T-helper 17 cell (primary cell): ENCODE measurements at regions not wholly inside any gene's neighbourhood (a gene's known extent, or its start where the extent isn't known, plus 50 kb on each side); places are given as distances from the start of the nearest gene placed in this dataset.
"Not testable (repeated sequence)": the region's sequence is repeated elsewhere in the genome, so short reads cannot be mapped to it uniquely, and the experiment has no call there.

Experiments
- ATAC-seq: fragments of 150-1000 bp; cut with Tn5 transposase; 2 replicates; pipeline ENCODE4 v1.10.0; 2021; ENCODE audit warnings: mild to moderate bottlenecking, moderate library complexity
- DNase-seq, 3 donors: peaks; one replicate each; pipeline versions ENCODE4 v3.0.0 to v3.0.0-alpha.2; 2020 to 2021
- H3K9me3 ChIP-seq: one replicate; pipeline ENCODE4 v1.7.0; 2013; ENCODE audit warnings: low read length, mild to moderate bottlenecking; ENCODE audit not compliant: control insufficient read depth, poor library complexity, severe bottlenecking
- H3K27ac Mint-ChIP-seq: one replicate; pipeline ENCODE4 v1.8.0; 2022; ENCODE audit warnings: mild to moderate bottlenecking, moderate library complexity, mixed read lengths
- H3K27me3 Mint-ChIP-seq: one replicate; pipeline ENCODE4 v1.8.0; 2022; ENCODE audit warnings: mixed read lengths
- H3K36me3 Mint-ChIP-seq: one replicate; pipeline ENCODE4 v1.8.0; 2022; ENCODE audit warnings: low read depth, mixed read lengths
- H3K4me1 Mint-ChIP-seq: one replicate; pipeline ENCODE4 v1.8.0; 2022; ENCODE audit warnings: mild to moderate bottlenecking, mixed read lengths
- H3K4me3 Mint-ChIP-seq: one replicate; pipeline ENCODE4 v1.8.0; 2022; ENCODE audit warnings: mild to moderate bottlenecking, moderate library complexity, mixed read lengths

GRCh38 chr13:48817166-48817802, 158.4 kb upstream of the FNDC3A start:
- H3K27ac Mint-ChIP-seq, result peak overlapping the region; percentile 89

DNA sequence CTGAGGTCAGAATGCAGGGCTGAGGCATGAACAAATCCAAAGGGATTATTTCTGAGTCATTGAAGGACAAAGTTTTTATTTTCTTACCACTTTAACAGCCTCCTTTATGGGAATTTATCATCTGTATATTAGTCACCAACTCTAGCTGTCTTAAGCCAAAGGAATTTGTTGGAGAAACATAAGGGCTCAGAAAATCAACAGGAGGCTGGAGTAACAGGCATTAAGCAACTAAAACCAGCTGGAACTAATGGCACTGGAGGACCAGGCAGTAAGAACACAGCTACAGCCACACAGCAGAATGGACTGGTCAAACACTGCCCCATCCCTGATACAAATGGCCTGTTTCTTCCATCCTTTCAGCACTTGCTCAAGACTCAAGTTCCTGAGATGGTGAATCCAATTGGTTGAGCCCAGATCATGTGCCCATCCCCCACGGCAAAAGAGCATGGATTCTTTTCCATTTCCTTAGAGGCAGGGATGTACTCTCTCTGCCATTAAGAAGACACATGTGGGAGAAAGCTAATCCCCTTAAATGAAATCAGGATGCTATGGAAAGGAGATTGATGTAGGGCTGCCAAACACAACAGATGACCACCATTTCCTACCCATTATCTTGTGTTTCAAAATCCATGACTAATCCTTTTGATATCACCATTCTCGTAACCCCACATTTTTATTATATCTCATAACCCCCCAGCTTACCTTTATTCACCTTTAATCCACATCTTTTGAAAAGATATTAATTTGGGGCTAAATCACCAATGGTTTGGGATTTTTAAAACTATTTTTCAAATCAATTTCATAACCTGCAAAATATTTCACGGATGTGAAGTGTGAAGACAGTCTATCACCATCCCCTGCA, 157.0 kb upstream of the FNDC3A start:
- H3K9me3 ChIP-seq, result no peaks in the 10 kb centered on the region
- H3K4me3 Mint-ChIP-seq, result no peak overlapping the region
- H3K27me3 Mint-ChIP-seq, result peaks cover under 1% of the 10 kb centered on the region
- peaks cover 16% of the 10 kb centered on the region for H3K4me1 Mint-ChIP-seq
- DNase-seq, result no peak
- ATAC-seq, result no peak
- no peaks in the 10 kb centered on the region for H3K36me3 Mint-ChIP-seq
- no peak overlapping the region for H3K27ac Mint-ChIP-seq

More at GRCh38 chr13:48817166-48817802, 158.4 kb upstream of the FNDC3A start:
- Mint-ChIP-seq H3K4me3 (peak overlapping the region; percentile 90), H3K27me3 (peaks cover 6% of the 10 kb centered on the region), H3K4me1 (peaks cover 18% of the 10 kb centered on the region), H3K36me3 (no peaks in the 10 kb centered on the region)
- DNase-seq (no peak), ATAC-seq (peak; percentile 64)
- H3K9me3 ChIP-seq, result no peaks in the 10 kb centered on the region

DNA sequence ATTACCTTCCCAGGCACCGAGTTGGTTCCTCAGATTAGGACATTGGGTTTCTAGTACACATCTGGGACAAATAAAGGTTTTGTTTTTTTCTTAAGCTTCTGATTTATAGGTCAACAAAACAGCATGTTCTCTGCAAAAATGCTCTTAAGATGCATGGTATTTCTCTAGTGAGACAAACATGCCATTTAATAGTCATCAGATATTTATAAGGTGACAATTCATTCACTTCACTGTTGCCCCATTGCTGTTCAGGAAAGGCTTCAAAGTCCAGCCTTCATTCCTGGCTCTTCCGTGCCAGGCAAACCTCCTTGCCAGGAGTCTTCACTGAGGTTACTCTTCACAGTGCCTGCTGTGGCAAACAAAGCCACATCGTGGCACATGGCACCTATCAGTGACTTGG, 156.3 kb upstream of the FNDC3A start:
- DNase-seq (no peak), ATAC-seq (no peak)
- Mint-ChIP-seq H3K27me3 (no peaks in the 10 kb centered on the region), H3K36me3 (no peaks in the 10 kb centered on the region), H3K27ac (no peak overlapping the region), H3K4me3 (no peak overlapping the region), H3K4me1 (peaks cover 16% of the 10 kb centered on the region)
- H3K9me3 ChIP-seq, result no peaks in the 10 kb centered on the region

DNA sequence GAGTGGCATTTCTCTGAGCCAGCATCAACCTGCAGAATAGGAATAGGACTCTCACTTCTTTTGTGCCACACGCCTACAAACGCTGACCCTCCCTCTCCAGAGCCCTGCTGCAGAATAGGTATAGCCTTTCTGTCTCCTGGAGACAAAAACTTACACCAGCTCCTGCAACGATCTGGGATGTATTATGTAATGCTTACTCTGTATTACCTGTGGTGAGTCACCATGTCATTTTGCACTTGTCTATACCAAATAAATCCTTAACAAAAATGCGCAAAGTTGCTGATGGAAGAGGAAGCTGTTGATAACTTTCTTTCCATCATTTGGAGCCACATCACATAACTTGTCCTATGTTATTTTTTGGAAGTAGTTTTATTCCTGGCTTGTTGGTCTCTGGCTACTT, 155.8 kb upstream of the FNDC3A start:
- DNase-seq (no peak), ATAC-seq (no peak)
- no peaks in the 10 kb centered on the region for H3K36me3 Mint-ChIP-seq
- H3K4me3 Mint-ChIP-seq, result no peak overlapping the region
- no peak overlapping the region for H3K27ac Mint-ChIP-seq
- H3K9me3 ChIP-seq, result no peaks in the 10 kb centered on the region
- H3K4me1 Mint-ChIP-seq, result peaks cover 16% of the 10 kb centered on the region
- H3K27me3 Mint-ChIP-seq, result no peaks in the 10 kb centered on the region

GRCh38 chr13:48823526-48823925, 152.2 kb upstream of the FNDC3A start:
- not testable (repeated sequence) for H3K27ac Mint-ChIP-seq, H3K27me3 Mint-ChIP-seq, H3K9me3 ChIP-seq, H3K36me3 Mint-ChIP-seq, ATAC-seq, H3K4me1 Mint-ChIP-seq, H3K4me3 Mint-ChIP-seq, DNase-seq

DNA sequence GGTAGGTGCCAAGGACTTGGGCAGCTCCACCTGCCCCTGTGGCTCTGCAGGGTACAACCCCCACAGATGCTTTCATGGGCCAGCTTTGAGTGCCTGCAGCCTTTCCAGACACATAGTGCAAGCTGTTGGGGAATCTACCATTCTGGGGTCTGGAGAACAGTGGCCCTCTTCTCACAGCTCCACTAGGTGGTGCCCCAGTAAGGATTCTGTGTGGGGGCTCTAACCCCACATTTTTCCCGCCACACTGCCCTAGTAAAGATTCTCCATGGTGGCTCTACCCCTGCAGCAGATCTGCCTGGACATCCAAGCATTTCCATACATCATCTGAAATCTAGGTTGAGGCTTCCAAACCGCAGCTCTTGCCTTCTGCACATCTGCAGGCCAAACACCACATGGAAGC, 149.7 kb upstream of the FNDC3A start:
- DNase-seq (no peak), ATAC-seq (no peak)
- no peaks in the 10 kb centered on the region for H3K9me3 ChIP-seq
- H3K27ac Mint-ChIP-seq, result no peak overlapping the region
- no peak overlapping the region for H3K4me3 Mint-ChIP-seq
- no peaks in the 10 kb centered on the region for H3K27me3 Mint-ChIP-seq
- H3K36me3 Mint-ChIP-seq, result no peaks in the 10 kb centered on the region
- peaks cover 22% of the 10 kb centered on the region for H3K4me1 Mint-ChIP-seq

DNA sequence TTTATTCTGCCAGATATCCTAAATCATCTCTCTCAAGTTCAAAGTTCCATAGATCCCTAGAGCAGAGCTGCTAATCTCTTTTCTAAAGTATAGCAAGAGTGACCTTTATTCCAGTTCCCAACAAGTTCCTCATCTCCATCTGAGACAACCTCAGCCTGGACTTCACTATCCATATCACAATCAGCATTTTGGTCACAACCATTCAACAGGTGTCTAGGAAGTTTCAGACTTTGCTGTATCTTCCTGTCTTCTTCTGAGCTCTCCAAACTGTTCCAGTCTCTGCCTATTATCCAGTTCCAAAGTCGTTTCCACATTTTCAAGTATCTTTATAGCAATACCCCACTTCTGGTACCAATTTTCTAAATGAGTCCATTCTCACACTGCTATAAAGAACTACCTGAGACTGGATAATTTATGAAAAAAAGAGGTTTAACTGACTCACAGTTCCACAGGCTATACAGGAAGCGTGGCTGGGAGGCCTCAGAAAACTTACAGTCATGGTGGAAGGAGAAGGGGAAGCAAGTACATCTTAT, 148.7 kb upstream of the FNDC3A start:
- not testable (repeated sequence) for H3K36me3 Mint-ChIP-seq, DNase-seq, ATAC-seq, H3K27me3 Mint-ChIP-seq, H3K4me3 Mint-ChIP-seq, H3K27ac Mint-ChIP-seq, H3K9me3 ChIP-seq
- peaks cover 25% of the 10 kb centered on the region for H3K4me1 Mint-ChIP-seq

GRCh38 chr13:48827709-48828108, 148.0 kb upstream of the FNDC3A start:
- H3K27me3 Mint-ChIP-seq, result no peaks in the 10 kb centered on the region
- H3K4me1 Mint-ChIP-seq, result peaks cover 25% of the 10 kb centered on the region
- no peak for ATAC-seq
- DNase-seq, result no peak
- no peaks in the 10 kb centered on the region for H3K9me3 ChIP-seq
- H3K4me3 Mint-ChIP-seq, result no peak overlapping the region
- no peak overlapping the region for H3K27ac Mint-ChIP-seq
- H3K36me3 Mint-ChIP-seq, result peaks cover 3% of the 10 kb centered on the region

DNA sequence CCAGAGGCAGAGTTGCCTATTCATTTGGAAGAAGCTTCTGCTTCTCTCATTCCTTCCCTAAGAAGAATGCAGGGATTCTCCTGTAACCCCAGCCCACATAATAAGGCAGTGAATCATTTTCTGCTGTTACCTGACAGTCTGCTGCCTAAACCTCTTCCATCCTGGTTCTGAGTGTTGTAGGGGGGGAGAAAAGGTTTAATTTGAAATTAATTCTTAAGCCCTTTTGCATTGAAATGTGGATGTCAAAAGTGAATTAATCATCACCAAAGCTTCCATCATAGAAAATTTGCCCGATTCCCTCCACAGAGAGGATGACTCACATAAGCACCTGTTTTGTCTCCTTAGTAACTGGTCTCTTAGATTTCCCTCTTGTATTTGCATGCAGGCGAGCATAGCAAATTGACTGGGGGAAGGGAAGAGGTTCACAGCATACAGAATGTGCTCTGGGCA, 146.7 kb upstream of the FNDC3A start:
- no peaks in the 10 kb centered on the region for H3K9me3 ChIP-seq
- H3K4me1 Mint-ChIP-seq, result peaks cover 25% of the 10 kb centered on the region
- peaks cover 3% of the 10 kb centered on the region for H3K36me3 Mint-ChIP-seq
- ATAC-seq, result peak; percentile 69
- no peak overlapping the region for H3K27ac Mint-ChIP-seq
- DNase-seq, result no peak
- no peaks in the 10 kb centered on the region for H3K27me3 Mint-ChIP-seq
- peak overlapping the region; percentile 13 for H3K4me3 Mint-ChIP-seq

DNA sequence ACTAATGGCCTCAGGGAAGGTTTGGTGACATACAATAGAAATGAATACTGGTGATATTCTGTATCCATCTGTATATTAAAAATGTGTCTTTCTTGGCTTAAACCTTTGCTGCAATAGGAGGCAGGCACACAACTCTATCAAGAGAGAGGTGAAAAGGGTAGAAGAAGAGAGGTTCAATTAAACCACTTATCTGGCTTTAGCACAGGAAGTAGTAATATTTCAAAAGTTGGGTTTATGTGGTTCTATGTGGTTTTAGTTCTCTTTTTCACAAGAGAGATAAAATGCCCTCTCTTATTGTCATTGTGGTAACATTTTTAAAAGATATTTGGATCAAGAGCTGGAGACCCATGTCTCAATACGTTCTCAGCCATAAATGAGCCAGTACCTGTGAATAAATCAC, 146.2 kb upstream of the FNDC3A start:
- Mint-ChIP-seq H3K4me3 (peak overlapping the region; percentile 13), H3K36me3 (peaks cover 3% of the 10 kb centered on the region), H3K27ac (no peak overlapping the region), H3K27me3 (no peaks in the 10 kb centered on the region), H3K4me1 (peaks cover 25% of the 10 kb centered on the region)
- DNase-seq (no peak), ATAC-seq (peak; percentile 56)
- H3K9me3 ChIP-seq, result no peaks in the 10 kb centered on the region

DNA sequence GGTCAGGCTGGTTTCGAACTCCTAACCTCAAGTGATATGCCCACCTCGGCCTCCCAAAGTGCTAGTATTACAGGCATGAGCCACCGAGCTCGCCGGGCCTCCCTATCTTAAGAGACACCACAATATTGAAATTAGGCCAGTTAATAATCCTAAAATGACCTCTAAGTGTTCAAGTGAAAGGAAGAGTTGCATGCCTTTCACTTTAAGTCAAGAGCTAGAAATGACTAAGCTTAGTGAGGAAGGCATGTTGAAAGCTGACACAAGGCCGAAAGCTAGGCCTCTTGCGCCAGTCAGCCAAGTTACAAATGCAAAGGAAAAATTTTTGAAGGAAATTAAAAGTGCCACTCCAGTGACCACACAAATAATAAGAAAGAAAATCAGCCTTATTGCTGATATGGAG, 144.5 kb upstream of the FNDC3A start:
- no peak for DNase-seq
- H3K4me1 Mint-ChIP-seq, result peaks cover 25% of the 10 kb centered on the region
- H3K36me3 Mint-ChIP-seq, result peaks cover 3% of the 10 kb centered on the region
- no peak for ATAC-seq
- H3K9me3 ChIP-seq, result no peaks in the 10 kb centered on the region
- H3K27me3 Mint-ChIP-seq, result no peaks in the 10 kb centered on the region
- peak overlapping the region; percentile 37 for H3K27ac Mint-ChIP-seq
- no peak overlapping the region for H3K4me3 Mint-ChIP-seq

DNA sequence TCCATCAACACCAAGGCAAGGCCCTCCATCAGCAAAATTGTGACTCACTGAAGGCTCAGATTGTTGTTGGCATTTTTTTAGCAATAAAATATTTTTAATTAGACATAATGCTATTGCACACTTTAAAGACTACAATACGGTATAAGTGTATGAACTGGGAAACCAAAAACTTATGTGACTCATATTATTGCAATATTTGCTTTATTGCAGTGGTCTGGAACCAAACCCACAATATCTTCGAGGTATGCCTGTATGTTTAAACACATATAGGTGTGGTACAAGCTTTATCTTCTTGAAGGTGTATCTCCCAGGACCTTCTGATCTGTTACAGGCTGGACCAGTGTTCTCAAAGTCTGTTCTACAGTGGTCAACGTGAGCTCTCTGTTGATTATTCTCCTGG, 142.3 kb upstream of the FNDC3A start:
- peaks cover 22% of the 10 kb centered on the region for H3K4me1 Mint-ChIP-seq
- H3K36me3 Mint-ChIP-seq, result peaks cover 3% of the 10 kb centered on the region
- H3K27ac Mint-ChIP-seq, result no peak overlapping the region
- DNase-seq (no peak), ATAC-seq (no peak)
- H3K4me3 Mint-ChIP-seq, result no peak overlapping the region
- H3K27me3 Mint-ChIP-seq, result no peaks in the 10 kb centered on the region
- H3K9me3 ChIP-seq, result no peaks in the 10 kb centered on the region

- not testable (repeated sequence) for H3K4me1 Mint-ChIP-seq, H3K36me3 Mint-ChIP-seq, H3K4me3 Mint-ChIP-seq, H3K9me3 ChIP-seq, ATAC-seq, DNase-seq, H3K27ac Mint-ChIP-seq, H3K27me3 Mint-ChIP-seq
These were observed 140.4 kb upstream of the FNDC3A start for GRCh38 chr13:48835326-48835725.
